Nephron (organoid): ENCODE measurements at regions not wholly inside any gene's neighbourhood (a gene's known extent, or its start where the extent isn't known, plus 50 kb on each side); places are given as distances from the start of the nearest gene placed in this dataset.

Experiments used
- H3K27ac Mint-ChIP-seq, 3 experiments: 2 replicates each; pipeline ENCODE4 v1.8.0; 2020; ENCODE audit warnings: mixed read lengths in 3 of 3, mild to moderate bottlenecking in 2 of 3, moderate library complexity in 1 of 3
- H3K27me3 Mint-ChIP-seq: 2 replicates; pipeline ENCODE4 v1.8.0; 2021; ENCODE audit warnings: low read depth, mild to moderate bottlenecking, moderate library complexity, mixed read lengths
- H3K36me3 Mint-ChIP-seq: 2 replicates; pipeline ENCODE4 v1.8.0; 2020; ENCODE audit warnings: low read depth, mixed read lengths
- H3K4me1 Mint-ChIP-seq: 2 replicates; pipeline ENCODE4 v1.8.0; 2020; ENCODE audit warnings: mixed read lengths
- H3K4me3 Mint-ChIP-seq, 3 experiments: 2 replicates each; pipeline ENCODE4 v1.8.0; 2020; ENCODE audit warnings: mild to moderate bottlenecking in 3 of 3, mixed read lengths in 3 of 3, moderate library complexity in 2 of 3
- H3K9me3 Mint-ChIP-seq: 2 replicates; pipeline ENCODE4 v1.8.0; 2020; ENCODE audit warnings: mixed read lengths
- CTCF ChIP-seq, 3 experiments: fragments of 200-600 bp; sonication (generic); IDR thresholded peaks; one replicate each; pipeline ENCODE4 v1.5.0; 2021; ENCODE audit warnings: antibody characterized with exemption in 3 of 3; ENCODE audit not compliant: unreplicated experiment in 3 of 3

- H3K9me3 Mint-ChIP-seq: peaks cover 3% of the 10 kb centered on the region
- H3K27ac Mint-ChIP-seq: no peak overlapping the region
- no peaks in the 10 kb centered on the region for H3K4me1 Mint-ChIP-seq
- H3K4me3 Mint-ChIP-seq: no peak overlapping the region
- TF ChIP-seq CTCF (IDR thresholded peaks at IDR 0.05; ENCODE audit: unreplicated experiment in 3 of 3): no peak
- H3K36me3 Mint-ChIP-seq: no peaks in the 10 kb centered on the region
- H3K27me3 Mint-ChIP-seq: no peaks in the 10 kb centered on the region
Measured at GRCh38 chr4:148982200-148982599, 540.0 kb upstream of the NR3C2 start.

GRCh38 chr4:148980782-148981480 lies 538.7 kb upstream of the NR3C2 start:
- Mint-ChIP-seq H3K27me3 (no peaks in the 10 kb centered on the region), H3K4me1 (no peaks in the 10 kb centered on the region)

GRCh38 chr4:148978301-148978700 lies 536.1 kb upstream of the NR3C2 start:
- TF ChIP-seq CTCF (IDR thresholded peaks at IDR 0.05; ENCODE audit: unreplicated experiment in 3 of 3): no peak
- no peak overlapping the region for H3K27ac Mint-ChIP-seq
- H3K36me3 Mint-ChIP-seq: no peaks in the 10 kb centered on the region
- no peaks in the 10 kb centered on the region for H3K27me3 Mint-ChIP-seq
- H3K4me3 Mint-ChIP-seq: no peak overlapping the region
- no peaks in the 10 kb centered on the region for H3K9me3 Mint-ChIP-seq
- no peaks in the 10 kb centered on the region for H3K4me1 Mint-ChIP-seq

More at GRCh38 chr4:148980782-148981480, 538.7 kb upstream of the NR3C2 start:
- Mint-ChIP-seq H3K36me3 (no peaks in the 10 kb centered on the region), H3K27ac (no peak overlapping the region), H3K4me3 (no peak overlapping the region), H3K9me3 (no peaks in the 10 kb centered on the region)
- no peak for TF ChIP-seq CTCF (IDR thresholded peaks at IDR 0.05; ENCODE audit: unreplicated experiment in 3 of 3)

GRCh38 chr4:148975464-148975863 lies 533.2 kb upstream of the NR3C2 start:
- no peaks in the 10 kb centered on the region for H3K9me3 Mint-ChIP-seq
- H3K4me1 Mint-ChIP-seq: no peaks in the 10 kb centered on the region
- no peaks in the 10 kb centered on the region for H3K27me3 Mint-ChIP-seq
- no peaks in the 10 kb centered on the region for H3K36me3 Mint-ChIP-seq
- no peak for TF ChIP-seq CTCF (IDR thresholded peaks at IDR 0.05; ENCODE audit: unreplicated experiment in 3 of 3)
- no peak overlapping the region for H3K27ac Mint-ChIP-seq
- no peak overlapping the region for H3K4me3 Mint-ChIP-seq

- no peaks in the 10 kb centered on the region for H3K36me3 Mint-ChIP-seq
- H3K9me3 Mint-ChIP-seq: peaks cover 4% of the 10 kb centered on the region
- no peak overlapping the region for H3K27ac Mint-ChIP-seq
- TF ChIP-seq CTCF (IDR thresholded peaks at IDR 0.05; ENCODE audit: unreplicated experiment in 3 of 3): no peak
- no peaks in the 10 kb centered on the region for H3K27me3 Mint-ChIP-seq
- no peaks in the 10 kb centered on the region for H3K4me1 Mint-ChIP-seq
- no peak overlapping the region for H3K4me3 Mint-ChIP-seq
Measured at GRCh38 chr4:148965080-148965479, 522.9 kb upstream of the NR3C2 start.

- Mint-ChIP-seq H3K9me3 (peaks cover 4% of the 10 kb centered on the region), H3K27ac (no peak overlapping the region), H3K27me3 (no peaks in the 10 kb centered on the region), H3K4me1 (no peaks in the 10 kb centered on the region), H3K36me3 (no peaks in the 10 kb centered on the region), H3K4me3 (no peak overlapping the region)
- TF ChIP-seq CTCF (IDR thresholded peaks at IDR 0.05; ENCODE audit: unreplicated experiment in 3 of 3): no peak
Measured at GRCh38 chr4:148964456-148964855, 522.2 kb upstream of the NR3C2 start.
